HG03060 (cell line): ENCODE measurements at regions not wholly inside any gene's neighbourhood (a gene's known extent, or its start where the extent isn't known, plus 50 kb on each side); places are given as distances from the start of the nearest gene placed in this dataset.
A peak's percentile ranks its signal among the peaks of the same experiment; 100 is the strongest.
"Not testable (repeated sequence)": the region's sequence is repeated elsewhere in the genome, so short reads cannot be mapped to it uniquely, and the experiment has no call there.

Source experiments
- ATAC-seq: cut with Tn5 transposase; IDR thresholded peaks from one replicate; pipeline ENCODE4 v1.9.1; 2021; ENCODE audit warnings: low read depth, moderate number of reproducible peaks; ENCODE audit not compliant: unreplicated experiment

- ATAC-seq: peak; percentile 99
Observed at GRCh38 chr11:104705490-104706190, 192.6 kb downstream of the CASP12 start.

DNA sequence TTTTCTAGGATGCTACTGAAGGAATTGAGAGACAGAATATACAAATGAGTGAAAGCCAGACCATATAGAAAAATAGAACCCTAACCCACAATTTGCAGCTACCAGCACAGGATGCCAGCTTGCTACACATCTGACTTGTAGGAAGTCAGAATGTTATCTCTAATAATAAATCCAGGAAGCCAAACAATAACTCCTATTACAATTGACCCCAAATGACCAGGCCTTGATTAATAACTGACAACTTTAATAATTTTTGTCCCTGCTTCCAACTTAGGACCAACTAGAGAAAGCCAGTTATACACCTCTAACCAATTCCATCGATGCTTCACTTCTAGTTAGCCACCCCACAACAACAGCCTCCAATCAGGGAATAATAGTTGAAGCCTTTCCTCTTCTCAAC lies 193.4 kb downstream of the CASP12 start:
- no peak for ATAC-seq

GRCh38 chr11:104704146-104704830 lies 194.0 kb downstream of the CASP12 start:
- no peak for ATAC-seq

DNA sequence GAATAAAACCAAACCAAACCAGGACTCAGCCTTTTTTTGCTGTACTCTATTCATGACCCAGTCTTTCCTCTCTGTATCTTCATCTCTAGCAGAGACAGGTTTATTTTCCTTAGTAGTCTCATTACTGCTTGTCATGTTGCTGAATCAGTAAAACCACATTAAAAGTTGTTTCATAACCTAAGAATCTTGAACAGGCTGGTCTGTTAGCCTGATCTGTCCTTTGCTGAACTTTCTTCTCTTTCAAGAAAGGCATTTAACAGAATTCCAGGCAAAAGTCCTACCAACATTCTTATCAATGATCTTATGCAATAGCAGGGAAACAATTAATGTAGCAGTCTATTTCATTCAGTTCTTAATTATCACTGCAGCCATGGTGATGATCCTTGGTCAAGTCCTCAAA lies 197.7 kb downstream of the CASP12 start:
- ATAC-seq: no peak

DNA sequence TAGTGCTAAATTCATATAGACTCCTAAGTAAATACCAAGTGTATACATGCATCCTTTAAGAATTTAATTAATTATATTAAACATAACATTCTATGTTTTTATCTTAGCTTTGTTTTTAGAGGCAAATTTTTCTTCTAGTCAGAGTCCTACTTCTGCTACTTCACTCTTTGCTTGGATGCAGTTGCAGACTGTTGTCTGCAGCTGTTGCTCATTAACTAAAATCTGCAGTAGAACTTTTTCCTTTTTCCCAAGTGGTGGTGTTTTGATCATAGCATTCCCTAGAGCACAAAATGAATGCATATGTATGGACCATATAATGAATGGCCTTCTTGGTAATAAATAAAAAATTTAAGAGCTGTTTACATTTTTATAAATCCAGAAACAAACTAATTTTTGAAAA lies 198.3 kb downstream of the CASP12 start:
- ATAC-seq: no peak

- no peak for ATAC-seq
Observed at GRCh38 chr11:104695065-104695463, 203.2 kb downstream of the CASP12 start.

DNA sequence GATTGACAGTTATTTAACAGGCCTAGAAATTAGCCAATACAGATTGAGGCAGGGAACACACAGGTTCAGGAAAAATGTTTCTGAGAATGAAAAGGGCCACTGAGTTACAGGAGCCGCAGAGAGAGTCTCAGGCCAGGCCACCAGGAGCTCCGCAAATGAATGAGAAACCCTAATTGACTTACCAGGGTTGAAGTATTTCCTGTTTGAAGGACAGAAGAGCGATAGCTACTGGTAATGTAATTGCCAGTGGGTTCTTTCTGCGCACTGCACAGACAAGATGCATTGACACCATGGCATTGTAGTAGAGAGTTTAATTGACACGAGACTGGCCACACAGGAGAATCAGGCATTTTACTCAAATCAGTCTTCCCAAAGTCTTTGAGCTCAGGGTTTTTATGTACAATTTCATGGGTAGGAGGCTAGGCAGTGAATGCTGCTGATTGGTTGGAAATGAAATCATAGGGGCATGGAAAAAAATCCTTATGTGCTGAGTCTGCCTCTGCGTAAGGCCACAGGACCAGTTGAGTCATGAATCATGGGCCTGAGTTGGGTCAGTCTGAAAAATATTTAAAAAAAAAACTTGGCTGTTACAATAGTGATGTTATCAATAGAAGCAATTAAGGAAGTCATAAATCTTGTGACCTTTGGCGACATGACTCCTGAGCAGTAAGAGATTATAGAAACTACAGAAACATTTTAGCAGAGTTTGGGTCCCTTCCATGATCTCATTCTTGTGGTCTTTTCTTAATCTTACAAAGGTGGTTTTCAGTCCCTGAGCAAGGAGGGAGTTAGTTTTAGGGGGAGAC lies 203.8 kb downstream of the CASP12 start:
- ATAC-seq: no peak

DNA sequence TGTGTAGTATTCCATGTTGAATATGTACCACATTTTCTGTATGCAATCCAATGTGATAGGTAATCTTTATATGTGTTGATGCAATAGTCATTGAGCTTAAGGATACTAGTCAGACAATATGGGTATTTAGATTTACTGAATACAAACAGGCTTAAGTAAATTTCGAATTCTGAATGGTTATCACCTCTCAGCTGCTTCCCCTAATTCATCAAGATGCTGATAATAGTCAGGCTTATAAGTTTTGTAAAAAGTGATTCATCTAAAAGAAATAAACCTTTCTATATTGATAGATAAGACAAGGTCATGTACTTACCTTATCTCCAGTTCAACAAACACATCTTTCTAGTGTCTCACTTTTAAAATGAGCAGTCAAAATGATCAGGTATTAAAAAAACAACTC lies 205.5 kb downstream of the CASP12 start:
- ATAC-seq: no peak

DNA sequence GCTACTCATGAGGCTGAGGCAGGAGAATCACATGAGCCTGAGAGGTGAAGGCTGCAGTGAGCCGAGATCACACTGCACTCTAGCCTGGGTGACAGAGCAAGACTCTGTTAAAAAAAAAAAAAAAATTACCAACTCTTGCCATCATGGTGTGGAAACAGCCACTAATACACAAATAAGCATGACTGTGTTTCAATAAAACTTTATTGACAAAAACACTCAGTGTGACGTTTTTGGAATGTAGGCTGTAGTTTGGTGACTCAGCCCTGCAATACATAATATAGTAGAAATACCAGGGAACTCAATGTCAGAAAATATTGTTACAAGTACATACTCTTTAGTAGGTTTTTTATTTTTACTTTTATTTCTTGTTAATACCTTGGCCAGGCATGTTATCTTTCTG lies 207.1 kb downstream of the CASP12 start:
- ATAC-seq: no peak

GRCh38 chr11:104690241-104690640 lies 208.0 kb downstream of the CASP12 start:
- no peak for ATAC-seq

DNA sequence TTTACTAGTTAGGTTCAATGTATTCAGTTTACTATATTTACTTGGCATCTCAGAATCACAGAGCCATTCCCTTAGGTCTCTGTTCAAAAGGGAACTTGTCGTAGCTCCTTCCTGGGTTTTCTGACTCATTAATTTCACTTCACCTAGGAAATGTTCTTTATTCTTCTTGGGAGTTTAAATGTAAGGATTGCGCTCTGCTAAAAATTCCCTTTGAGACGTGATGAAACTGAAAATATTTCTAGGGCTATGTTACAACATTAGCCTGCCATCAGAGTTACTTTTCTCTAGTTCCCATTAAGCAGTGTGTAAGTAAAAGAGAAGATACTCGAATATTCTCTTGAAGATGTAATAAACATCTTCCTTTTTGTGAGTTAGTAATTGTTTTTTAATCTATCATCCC lies 209.5 kb downstream of the CASP12 start:
- ATAC-seq: no peak

GRCh38 chr11:104682206-104682605 lies 216.1 kb downstream of the CASP12 start:
- no peak for ATAC-seq

DNA sequence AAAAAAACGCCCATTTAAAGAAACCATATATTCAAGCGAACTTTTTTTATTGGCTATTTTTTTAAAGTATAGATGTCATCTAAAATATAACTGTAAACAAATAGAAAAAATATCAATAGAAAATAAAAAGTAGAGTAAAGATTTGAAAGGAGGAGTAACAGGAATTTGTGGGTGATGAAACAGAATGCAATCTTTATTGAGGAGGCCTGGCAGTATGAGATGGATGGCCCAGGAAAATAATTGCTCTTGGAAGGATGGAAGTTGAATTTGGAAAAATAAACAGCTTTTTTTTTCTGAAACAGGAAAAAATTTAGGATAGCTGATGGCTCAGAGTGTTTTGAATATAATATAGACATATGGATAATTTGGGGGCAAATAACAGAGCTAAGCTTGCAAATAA lies 219.0 kb downstream of the CASP12 start:
- no peak for ATAC-seq

- ATAC-seq: no peak
Observed at GRCh38 chr11:104678408-104678807, 219.9 kb downstream of the CASP12 start.

- not testable (repeated sequence) for ATAC-seq
Observed at GRCh38 chr11:104677069-104677468, 221.2 kb downstream of the CASP12 start.

DNA sequence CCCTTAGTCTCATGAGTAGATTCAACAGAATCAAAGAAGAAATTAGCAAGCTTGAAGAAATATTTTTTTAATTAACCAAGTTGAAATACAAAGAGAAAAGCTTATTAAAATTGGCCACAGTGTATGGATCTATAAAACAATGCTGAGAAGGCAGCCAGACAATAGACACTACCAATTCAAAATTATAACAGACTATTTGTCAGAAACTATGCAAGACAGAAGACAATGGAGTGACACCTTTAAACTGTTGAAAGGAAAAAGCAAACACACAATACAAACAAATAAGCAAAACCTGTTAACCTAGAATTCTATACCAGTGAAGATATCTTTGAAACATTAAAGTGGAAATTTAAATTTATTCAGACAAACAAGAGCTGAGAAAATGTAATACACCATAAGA lies 225.4 kb downstream of the CASP12 start:
- ATAC-seq: no peak

DNA sequence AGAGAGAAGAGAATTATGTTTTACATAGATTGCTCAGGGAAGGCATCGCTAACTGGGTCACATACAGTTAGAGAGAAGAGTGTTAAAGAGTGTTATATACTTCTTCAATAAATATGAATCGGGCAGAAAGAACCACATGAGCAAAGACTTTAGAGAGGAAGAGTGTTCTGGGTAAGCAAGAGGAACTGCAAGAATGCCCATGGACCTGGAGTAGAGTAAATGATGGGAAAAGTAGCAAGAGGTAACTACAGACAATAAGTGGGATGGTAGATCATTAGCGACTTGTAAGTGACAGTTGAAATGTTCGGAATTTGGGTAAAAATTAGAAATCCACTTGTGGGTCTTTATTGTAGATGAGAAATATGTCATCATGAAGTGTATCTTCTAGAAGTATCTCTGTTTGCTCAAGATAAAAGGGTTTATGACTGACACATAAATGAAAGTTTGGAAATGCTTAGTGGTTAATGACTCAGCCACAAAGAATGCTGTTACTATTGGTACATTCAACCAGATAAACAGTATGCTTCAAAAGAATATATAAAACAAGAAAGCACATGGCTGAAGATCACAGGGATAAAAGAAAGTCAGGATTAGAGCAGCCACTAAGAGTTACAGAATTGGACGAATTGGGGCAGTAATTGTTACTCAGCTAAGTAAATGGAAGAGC lies 229.3 kb downstream of the CASP12 start:
- ATAC-seq: no peak

DNA sequence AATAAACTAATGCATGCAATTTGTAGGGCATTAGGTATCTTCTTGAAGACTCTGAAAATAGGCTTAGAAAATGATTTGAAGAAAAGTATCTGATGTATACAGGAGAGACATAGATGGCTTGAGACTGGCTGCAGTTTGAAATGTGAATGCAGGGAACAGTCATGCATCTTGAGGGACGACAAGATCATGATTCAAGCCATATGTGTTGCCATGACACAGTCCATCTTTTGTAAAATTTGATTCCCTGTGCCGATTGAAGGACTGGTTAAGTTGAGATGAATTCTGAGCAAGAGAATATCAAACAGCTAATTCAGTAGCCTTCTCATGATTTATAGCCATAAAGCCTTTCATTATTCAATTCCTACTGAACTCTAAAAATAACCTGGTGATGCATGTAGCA lies 231.6 kb downstream of the CASP12 start:
- ATAC-seq: no peak

GRCh38 chr11:104665641-104666040 lies 232.6 kb downstream of the CASP12 start:
- no peak for ATAC-seq

- no peak for ATAC-seq
Observed at GRCh38 chr11:104663190-104664140, 234.8 kb downstream of the CASP12 start.
